WI38 (cell line): ENCODE measurements at regions not wholly inside any gene's neighbourhood (a gene's known extent, or its start where the extent isn't known, plus 50 kb on each side); places are given as distances from the start of the nearest gene placed in this dataset.

Experiments used
- H3K4me3 ChIP-seq: 2 replicates; pipeline ENCODE4 v1.5.1; 2011; ENCODE audit warnings: low read depth, mild to moderate bottlenecking, control low read depth, low read length
- CTCF ChIP-seq: IDR thresholded peaks from 2 replicates; pipeline ENCODE4 v1.5.1; 2012; ENCODE audit warnings: low read depth, mild to moderate bottlenecking, control low read depth, low read length

- no peak overlapping the region for H3K4me3 ChIP-seq
- TF ChIP-seq CTCF, result no peak
Measured at GRCh38 chr6:126253431-126253830, 86.5 kb upstream of the CENPW start.

GRCh38 chr6:126258150-126258549, 81.8 kb upstream of the CENPW start:
- no peak overlapping the region for H3K4me3 ChIP-seq
- TF ChIP-seq CTCF, result no peak

GRCh38 chr6:126261792-126262421, 78.0 kb upstream of the CENPW start:
- no peak for TF ChIP-seq CTCF
- H3K4me3 ChIP-seq, result no peak overlapping the region

GRCh38 chr6:126264265-126264664, 75.7 kb upstream of the CENPW start:
- no peak overlapping the region for H3K4me3 ChIP-seq
- TF ChIP-seq CTCF, result no peak

- TF ChIP-seq CTCF, result no peak
Measured at GRCh38 chr6:126266664-126267063, 73.3 kb upstream of the CENPW start.

GRCh38 chr6:126267626-126268025, 72.3 kb upstream of the CENPW start:
- H3K4me3 ChIP-seq, result no peak overlapping the region
- TF ChIP-seq CTCF, result no peak

More at GRCh38 chr6:126266664-126267063, 73.3 kb upstream of the CENPW start:
- H3K4me3 ChIP-seq, result no peak overlapping the region

GRCh38 chr6:126268092-126268491, 71.8 kb upstream of the CENPW start:
- no peak for TF ChIP-seq CTCF
- H3K4me3 ChIP-seq, result no peak overlapping the region
